ENCODE measurements at regions not wholly inside any gene's neighbourhood (a gene's known extent, or its start where the extent isn't known, plus 50 kb on each side); places are given as distances from the start of the nearest gene placed in this dataset.

- TF ChIP-seq ZNF292 (tag by site-specific recombination; IDR thresholded peaks at IDR 0.05; ENCODE audit: borderline replicate concordance, low read depth) (no peak), KLF10 (tag by site-specific recombination; IDR thresholded peaks at IDR 0.05) (no peak), ZNF626 (tag by site-specific recombination; IDR thresholded peaks at IDR 0.05) (no peak), GLI4 (tag by site-specific recombination; IDR thresholded peaks at IDR 0.05) (no peak), YY1 (tag by site-specific recombination; IDR thresholded peaks at IDR 0.05) (no peak), MYNN (tag by site-specific recombination; IDR thresholded peaks at IDR 0.05; ENCODE audit: borderline replicate concordance) (no peak), CTCF (tag by site-specific recombination; IDR thresholded peaks at IDR 0.05) (peak; percentile 89), ZNF660 (tag by site-specific recombination; IDR thresholded peaks at IDR 0.05) (peak; percentile 84), ZNF324 (tag by site-specific recombination; IDR thresholded peaks at IDR 0.05) (no peak), ZNF449 (tag by site-specific recombination; IDR thresholded peaks at IDR 0.05) (no peak)
Measured at GRCh38 chr10:28381903-28382347, 79.1 kb upstream of the MPP7 start.

Measured in HEK293 (cell line).